ENCODE measurements at regions not wholly inside any gene's neighbourhood (a gene's known extent, or its start where the extent isn't known, plus 50 kb on each side); places are given as distances from the start of the nearest gene placed in this dataset.

- H2AFZ ChIP-seq (ENCODE audit: insufficient read depth, low read depth, low read length, poor library complexity, severe bottlenecking) = no peak overlapping the region
- Mint-ChIP-seq H3K9me3 (ENCODE audit: insufficient read depth) (no peaks in the 10 kb centered on the region), H3K27me3 (peaks cover 3% of the 10 kb centered on the region), H3K4me1 (no peaks in the 10 kb centered on the region), H3K4me3 (no peak overlapping the region), H3K27ac (no peak overlapping the region)
- H3K4me3 ChIP-seq (ENCODE audit: control extremely low read depth in 1 of 5, extremely low read depth in 1 of 5, insufficient read depth in 1 of 5, low read depth in 2 of 5, low read length in 4 of 5) = no peak overlapping the region
- TF ChIP-seq EZH2 (IDR thresholded peaks at IDR 0.05; ENCODE audit: borderline replicate concordance, insufficient read depth, low read depth, low read length, poor library complexity, severe bottlenecking) (no peak), CTCF (IDR thresholded peaks at IDR 0.05) (no peak)
- H3K27me3 ChIP-seq (replicated peaks in 1 of 4; ENCODE audit: control extremely low read depth in 1 of 4, control insufficient read depth in 3 of 4, insufficient read depth in 4 of 4, low read length in 3 of 4) = no peaks in the 10 kb centered on the region
- H3K36me3 ChIP-seq (replicated peaks in 1 of 2; ENCODE audit: control extremely low read depth in 1 of 2, control insufficient read depth in 1 of 2, extremely low read depth in 1 of 2, insufficient read depth in 2 of 2, low read length in 1 of 2) = no peaks in the 10 kb centered on the region
- no peaks in the 10 kb centered on the region for H3K9me3 ChIP-seq (ENCODE audit: control extremely low read depth in 1 of 3, control insufficient read depth in 2 of 3, insufficient read depth in 1 of 3, low read length in 2 of 3)
- intact Hi-C loops (cut with micrococcal nuclease) = no loop called here
- ATAC-seq (ENCODE audit: low read depth) = no peak
- H3K79me2 ChIP-seq (ENCODE audit: control insufficient read depth, insufficient read depth, low read length) = no peaks in the 10 kb centered on the region
- no peak overlapping the region for H3K9ac ChIP-seq (ENCODE audit: low read length)
- no peaks in the 10 kb centered on the region for H4K20me1 ChIP-seq (ENCODE audit: control insufficient read depth, insufficient read depth, low read length, poor library complexity, severe bottlenecking)
- POLR2A ChIA-PET = no interaction called here
- H3K4me2 ChIP-seq (replicated peaks; ENCODE audit: low read depth, low read length, poor library complexity, severe bottlenecking) = no peak overlapping the region
- CTCF ChIA-PET = interaction anchor here (1.1 kb wide), 1 partner anchor 12 kb away, joined by 3 read pairs; no protein-coding TSS in a partner anchor
- H3K4me1 ChIP-seq (ENCODE audit: control insufficient read depth in 2 of 2, insufficient read depth in 2 of 2, low read length in 2 of 2) = no peaks in the 10 kb centered on the region
- WGBS (ENCODE audit: insufficient coverage) = 83% methylated on average over 1 of the region's 3 CpGs
- no peak overlapping the region for H3K27ac ChIP-seq (ENCODE audit: low read length in 2 of 2)
- DNase-seq = no peak
These were observed 52.2 kb downstream of the ACTL7B start for GRCh38 chr9:108803428-108804065.

- TF ChIP-seq EZH2 (IDR thresholded peaks at IDR 0.05; ENCODE audit: borderline replicate concordance, insufficient read depth, low read depth, low read length, poor library complexity, severe bottlenecking) = no peak
- no peak for TF ChIP-seq CTCF (IDR thresholded peaks at IDR 0.05)
- no peaks in the 10 kb centered on the region for H3K4me1 Mint-ChIP-seq
- H3K9me3 ChIP-seq (ENCODE audit: control extremely low read depth in 1 of 3, control insufficient read depth in 2 of 3, insufficient read depth in 1 of 3, low read length in 2 of 3) = no peaks in the 10 kb centered on the region
- H3K79me2 ChIP-seq (ENCODE audit: control insufficient read depth, insufficient read depth, low read length) = no peaks in the 10 kb centered on the region
- H3K27me3 Mint-ChIP-seq = peaks cover 3% of the 10 kb centered on the region
- no peak overlapping the region for H2AFZ ChIP-seq (ENCODE audit: insufficient read depth, low read depth, low read length, poor library complexity, severe bottlenecking)
- intact Hi-C loops (cut with micrococcal nuclease) = no loop called here
- H3K4me3 ChIP-seq (ENCODE audit: control extremely low read depth in 1 of 5, extremely low read depth in 1 of 5, insufficient read depth in 1 of 5, low read depth in 2 of 5, low read length in 4 of 5) = no peak overlapping the region
- ATAC-seq (ENCODE audit: low read depth) (no peak), DNase-seq (no peak)
- H3K4me2 ChIP-seq (replicated peaks; ENCODE audit: low read depth, low read length, poor library complexity, severe bottlenecking) = no peak overlapping the region
- H3K36me3 ChIP-seq (replicated peaks in 1 of 2; ENCODE audit: control extremely low read depth in 1 of 2, control insufficient read depth in 1 of 2, extremely low read depth in 1 of 2, insufficient read depth in 2 of 2, low read length in 1 of 2) = no peaks in the 10 kb centered on the region
- CTCF ChIA-PET = interaction anchor here (1.1 kb wide), 1 partner anchor 13 kb away, joined by 3 read pairs; no protein-coding TSS in a partner anchor
- no peaks in the 10 kb centered on the region for H3K4me1 ChIP-seq (ENCODE audit: control insufficient read depth in 2 of 2, insufficient read depth in 2 of 2, low read length in 2 of 2)
- POLR2A ChIA-PET = no interaction called here
- no peak overlapping the region for H3K9ac ChIP-seq (ENCODE audit: low read length)
- no peak overlapping the region for H3K27ac ChIP-seq (ENCODE audit: low read length in 2 of 2)
- WGBS (ENCODE audit: insufficient coverage) = no CpG with 5 or more reads among the region's 4 CpGs
- no peaks in the 10 kb centered on the region for H4K20me1 ChIP-seq (ENCODE audit: control insufficient read depth, insufficient read depth, low read length, poor library complexity, severe bottlenecking)
- H3K27ac Mint-ChIP-seq = no peak overlapping the region
- no peaks in the 10 kb centered on the region for H3K9me3 Mint-ChIP-seq (ENCODE audit: insufficient read depth)
- H3K27me3 ChIP-seq (replicated peaks in 1 of 4; ENCODE audit: control extremely low read depth in 1 of 4, control insufficient read depth in 3 of 4, insufficient read depth in 4 of 4, low read length in 3 of 4) = no peaks in the 10 kb centered on the region
- no peak overlapping the region for H3K4me3 Mint-ChIP-seq
These were observed 52.8 kb downstream of the ACTL7B start for GRCh38 chr9:108802967-108803366.

All from B cell (primary cell).